GM18951 (cell line): ENCODE measurements at regions not wholly inside any gene's neighbourhood (a gene's known extent, or its start where the extent isn't known, plus 50 kb on each side); places are given as distances from the start of the nearest gene placed in this dataset.
"Not testable (repeated sequence)": the region's sequence is repeated elsewhere in the genome, so short reads cannot be mapped to it uniquely, and the experiment has no call there.

Source experiments
- POLR2A ChIP-seq: IDR thresholded peaks from 4 replicates; pipeline ENCODE4 v1.6.1; 2011; ENCODE audit warnings: mild to moderate bottlenecking; ENCODE audit not compliant: insufficient read length, insufficient read depth; ENCODE audit errors: extremely low read depth
- in situ Hi-C: fragments of 300-500 bp; cut with MboI; formaldehyde crosslinking; loops from one replicate; pipeline ENCODE4 v1.12.0; 2022; ENCODE audit warnings: low sequenced_read_pairs, mixed read lengths, inconsistent platforms; ENCODE audit not compliant: unreplicated experiment

- in situ Hi-C loops = no loop called here
- no peak for TF ChIP-seq POLR2A
Observed at GRCh38 chr16:17926866-17927399, 409.6 kb downstream of the NPIPA8 start.

- TF ChIP-seq POLR2A = no peak
- in situ Hi-C loops = no loop called here
Observed at GRCh38 chr16:17926461-17926860, 410.1 kb downstream of the NPIPA8 start.

GRCh38 chr16:17925761-17926160, 410.8 kb downstream of the NPIPA8 start:
- in situ Hi-C loops = no loop called here
- no peak for TF ChIP-seq POLR2A

- no peak for TF ChIP-seq POLR2A
- in situ Hi-C loops = no loop called here
Observed at GRCh38 chr16:17921357-17921978, 415.1 kb downstream of the NPIPA8 start.

GRCh38 chr16:17917316-17918019, 419.1 kb downstream of the NPIPA8 start:
- in situ Hi-C loops = no loop called here
- no peak for TF ChIP-seq POLR2A

GRCh38 chr16:17915791-17916190, 420.7 kb downstream of the NPIPA8 start:
- in situ Hi-C loops = no loop called here
- TF ChIP-seq POLR2A = no peak

GRCh38 chr16:17914168-17914567, 422.4 kb downstream of the NPIPA8 start:
- no peak for TF ChIP-seq POLR2A
- in situ Hi-C loops = no loop called here

- in situ Hi-C loops = not testable (repeated sequence)
Observed at GRCh38 chr16:17911578-17911977, 425.0 kb downstream of the NPIPA8 start.

GRCh38 chr16:17906626-17907025, 429.9 kb downstream of the NPIPA8 start:
- in situ Hi-C loops = not testable (repeated sequence)

DNA sequence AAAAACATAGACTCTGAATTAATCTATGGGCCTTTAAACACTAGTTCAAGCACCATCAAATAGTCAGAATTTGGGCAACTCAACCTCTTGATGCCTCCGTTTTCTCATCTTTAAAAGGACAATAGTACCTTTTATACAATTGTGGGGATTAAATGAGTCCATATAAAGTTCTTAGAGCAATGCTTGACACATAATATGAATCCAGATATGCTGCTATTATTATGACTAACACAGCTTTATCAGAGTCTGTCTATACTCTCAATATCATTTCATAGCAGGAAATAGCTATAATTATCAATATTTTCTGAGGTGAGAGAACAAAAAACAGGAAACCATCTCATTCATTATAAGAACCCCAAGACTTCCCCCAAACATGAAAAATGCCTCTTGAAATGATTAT, 430.5 kb upstream of the XYLT1 start:
- in situ Hi-C loops = no loop called here
- no peak for TF ChIP-seq POLR2A

GRCh38 chr16:17899141-17899540, 428.4 kb upstream of the XYLT1 start:
- in situ Hi-C loops = no loop called here

GRCh38 chr16:17887963-17888362, 417.2 kb upstream of the XYLT1 start:
- no peak for TF ChIP-seq POLR2A
- in situ Hi-C loops = no loop called here

More at GRCh38 chr16:17899141-17899540, 428.4 kb upstream of the XYLT1 start:
- TF ChIP-seq POLR2A = no peak

DNA sequence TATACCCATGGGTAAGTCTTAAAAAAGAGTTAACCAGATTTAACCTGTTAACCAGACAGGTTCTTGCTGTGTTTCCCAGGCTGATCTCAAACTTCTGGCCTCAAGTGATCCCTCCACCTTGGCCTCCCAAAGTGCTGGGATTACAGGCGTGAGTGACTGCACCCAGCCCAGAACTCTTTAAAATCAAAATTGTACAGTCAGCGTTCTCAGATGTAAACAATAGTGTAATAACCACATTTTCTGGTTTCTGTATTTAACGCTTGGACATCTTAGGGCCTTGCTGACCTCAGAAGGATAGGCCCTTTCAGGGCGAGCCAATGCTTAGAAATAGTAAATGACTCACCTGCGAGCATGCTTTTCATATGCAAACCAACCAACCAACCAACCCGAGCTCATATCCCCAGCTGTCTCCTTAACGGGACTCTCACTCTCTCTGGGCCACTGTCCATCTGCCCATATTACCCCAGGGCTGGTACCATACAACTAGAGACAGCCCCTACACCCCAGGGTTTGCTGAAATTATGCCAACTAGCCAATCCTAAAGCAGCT, 415.0 kb upstream of the XYLT1 start:
- TF ChIP-seq POLR2A = no peak

DNA sequence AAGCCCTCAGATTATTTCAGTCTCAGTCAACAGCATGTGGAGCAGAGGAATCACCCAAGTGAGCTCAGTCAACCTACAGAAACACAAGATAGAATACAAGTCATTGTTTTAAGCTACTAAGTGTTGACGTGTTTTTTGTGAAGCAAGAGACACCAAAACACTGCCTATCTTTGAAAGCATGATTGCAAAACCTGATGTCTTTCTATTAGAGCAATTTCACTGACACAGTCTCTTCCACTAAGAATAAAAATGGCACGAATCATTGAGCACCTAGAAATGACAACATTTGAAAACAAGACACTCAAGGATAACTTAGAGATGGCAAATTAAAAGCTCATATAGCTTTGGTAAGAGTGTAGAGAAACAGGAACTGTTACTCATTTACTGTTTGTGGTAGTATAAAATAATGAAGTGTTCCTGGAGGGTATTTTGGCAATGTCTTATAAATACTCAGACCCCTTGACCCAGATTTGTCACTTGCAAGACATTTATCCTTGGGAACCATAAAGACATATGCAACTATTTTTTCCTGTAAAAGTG, 407.1 kb upstream of the XYLT1 start:
- TF ChIP-seq POLR2A = no peak

More for the DNA sequence above, 415.0 kb upstream of the XYLT1 start:
- in situ Hi-C loops = no loop called here

More for the DNA sequence above, 407.1 kb upstream of the XYLT1 start:
- in situ Hi-C loops = no loop called here
